ENCODE measurements at regions not wholly inside any gene's neighbourhood (a gene's known extent, or its start where the extent isn't known, plus 50 kb on each side); places are given as distances from the start of the nearest gene placed in this dataset.
"Not testable (repeated sequence)": the region's sequence is repeated elsewhere in the genome, so short reads cannot be mapped to it uniquely, and the experiment has no call there.

DNA sequence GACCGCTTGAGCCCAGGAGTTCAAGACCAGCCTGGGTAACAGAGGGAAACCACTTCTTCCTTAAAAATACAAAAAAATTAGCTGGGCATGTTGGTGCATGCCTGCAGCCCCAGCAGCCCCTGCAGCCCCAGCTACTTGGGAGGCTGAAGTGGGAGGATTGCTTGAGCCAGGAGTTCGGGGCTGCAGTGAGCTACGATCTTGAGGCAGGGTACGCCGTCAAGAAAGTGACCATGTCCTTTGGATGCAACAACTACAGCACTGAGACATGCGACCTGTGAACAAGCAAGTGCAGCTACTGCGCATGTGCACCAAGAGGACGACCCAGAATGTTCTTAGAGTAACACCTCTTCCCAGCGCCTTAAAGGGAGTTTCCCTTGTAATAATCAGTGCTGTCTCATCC, 66.6 kb upstream of the ZNF479 start:
- no peak for DNase-seq (ENCODE audit: low spot score)

DNA sequence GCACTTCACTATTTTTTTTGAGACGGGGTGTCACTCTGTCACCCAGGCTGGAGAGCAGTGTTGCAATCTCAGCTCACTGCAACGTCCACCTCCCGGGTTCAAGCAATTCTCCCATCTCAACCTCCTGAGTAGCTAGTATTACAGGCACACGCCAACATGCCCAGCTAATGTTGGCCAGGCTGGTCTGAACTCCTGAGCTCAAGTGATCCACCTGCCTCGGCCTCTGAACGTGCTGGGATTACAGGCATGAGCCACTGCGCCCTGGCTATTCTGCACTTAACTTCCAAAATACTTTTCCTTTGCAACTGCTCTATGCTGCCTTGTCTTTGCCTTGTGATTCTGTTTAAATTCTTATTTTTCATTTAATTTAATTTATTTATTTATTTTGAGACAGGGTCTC, 67.0 kb upstream of the ZNF479 start:
- DNase-seq (ENCODE audit: low spot score), result no peak

DNA sequence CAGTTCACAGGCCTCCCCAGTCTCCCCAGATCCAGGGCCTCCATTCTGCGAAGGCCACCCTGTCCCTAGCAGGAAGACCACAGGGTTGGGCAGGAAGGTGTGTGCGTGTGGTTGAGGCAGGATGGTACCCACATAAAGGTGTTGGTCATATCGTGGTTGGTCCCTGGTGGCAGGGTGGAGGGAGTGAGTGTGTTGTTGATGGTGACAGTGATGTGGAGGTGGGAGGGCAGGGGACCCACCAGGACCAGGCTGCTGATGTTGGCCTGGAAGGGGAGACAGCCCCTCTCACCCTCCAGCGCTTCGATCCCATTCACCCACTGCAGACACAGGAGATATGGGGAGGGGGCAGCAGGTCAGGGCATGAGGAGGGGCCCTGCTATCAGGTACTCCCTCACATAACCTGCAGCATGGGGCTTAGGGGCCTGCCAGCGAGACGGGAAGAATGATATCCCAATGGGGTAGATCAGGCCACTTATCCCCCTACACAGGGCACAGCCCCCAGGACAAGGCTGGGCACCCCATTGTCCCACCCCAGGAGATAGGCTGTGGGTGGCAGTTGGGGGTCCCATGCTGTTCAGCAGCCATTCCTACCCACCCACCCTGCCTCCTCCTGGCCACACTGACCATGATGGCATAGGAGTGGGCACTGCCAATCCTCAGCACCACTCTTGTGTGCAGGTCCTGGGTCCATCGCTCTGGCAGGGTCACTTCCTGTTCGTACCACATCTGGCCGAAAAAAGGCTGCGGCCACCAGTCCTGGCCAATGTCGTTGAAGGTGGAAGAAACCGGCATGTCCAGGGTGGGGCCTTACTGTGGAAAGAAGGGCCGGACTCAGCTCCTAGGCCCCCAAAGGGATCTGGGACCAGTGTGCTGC, 69.0 kb upstream of the ZNF479 start:
- DNase-seq (ENCODE audit: low spot score), result no peak

DNA sequence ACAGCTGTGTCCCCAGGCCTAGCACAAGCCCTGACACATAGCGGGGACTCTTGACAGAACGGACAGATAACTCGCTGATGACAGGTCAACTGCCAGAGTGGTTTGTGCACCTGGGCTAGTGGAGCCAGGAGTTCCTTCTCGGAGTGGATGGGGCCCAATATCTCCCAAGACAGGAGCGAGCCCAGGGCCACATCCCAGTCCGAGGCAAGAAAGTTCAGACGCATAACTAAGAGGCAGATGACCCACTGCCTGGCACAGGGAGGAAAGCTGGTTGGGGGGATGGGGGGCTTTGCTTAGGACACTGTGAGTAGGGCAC, 69.6 kb upstream of the ZNF479 start:
- DNase-seq (ENCODE audit: low spot score), result no peak

DNA sequence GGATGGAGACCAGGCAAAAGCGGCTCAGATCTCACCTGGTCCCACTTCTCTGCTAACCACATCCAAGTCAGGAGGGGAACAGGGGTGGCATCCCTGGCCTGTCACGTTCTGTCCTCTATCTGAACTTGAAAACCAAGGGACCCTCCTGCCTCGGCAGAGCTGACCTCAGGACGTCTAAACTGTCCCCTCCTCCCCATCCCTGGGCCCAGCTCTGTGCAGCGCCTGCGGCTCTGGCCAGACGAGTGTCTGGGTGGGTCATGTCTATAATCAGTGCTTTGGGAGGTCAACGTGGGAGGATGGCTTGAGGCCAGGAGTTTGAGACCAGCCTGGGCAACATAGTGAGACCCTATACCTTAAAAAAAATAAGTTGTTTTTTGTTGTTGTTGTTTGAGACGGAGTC, 70.0 kb upstream of the ZNF479 start:
- DNase-seq (ENCODE audit: low spot score), result no peak

DNA sequence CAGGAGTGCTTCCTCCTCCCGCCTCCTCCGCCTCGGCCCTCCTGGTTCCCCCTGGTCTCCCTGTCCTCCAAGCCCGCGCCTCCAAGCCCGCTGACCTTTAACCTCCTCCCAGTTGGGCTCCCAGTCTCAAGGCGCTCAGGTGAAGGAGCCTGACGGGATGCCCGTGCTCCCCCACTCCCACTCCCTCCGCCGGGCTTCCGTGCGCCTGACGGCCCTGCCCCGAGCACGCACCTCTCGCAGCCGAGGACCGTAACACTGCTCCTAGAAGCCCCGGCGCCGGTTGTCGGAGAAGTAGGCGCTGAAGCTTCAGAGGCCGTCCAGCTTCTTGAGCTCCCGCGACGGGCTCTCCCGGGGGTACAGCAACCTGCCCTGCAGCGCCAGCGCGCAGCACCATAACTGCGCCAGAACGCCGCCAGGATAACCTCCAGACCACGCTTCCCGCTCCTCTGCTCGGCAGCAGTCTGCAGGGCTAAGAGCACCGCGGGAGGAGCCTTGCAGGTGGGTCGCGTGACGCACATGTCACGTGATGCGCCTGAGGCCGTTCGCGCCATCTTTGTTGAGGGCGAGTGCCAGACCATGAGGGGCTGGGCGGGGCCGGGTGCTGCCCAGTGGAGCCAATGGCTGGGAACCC, 71.0 kb upstream of the ZNF479 start:
- no peak for DNase-seq (ENCODE audit: low spot score)

DNA sequence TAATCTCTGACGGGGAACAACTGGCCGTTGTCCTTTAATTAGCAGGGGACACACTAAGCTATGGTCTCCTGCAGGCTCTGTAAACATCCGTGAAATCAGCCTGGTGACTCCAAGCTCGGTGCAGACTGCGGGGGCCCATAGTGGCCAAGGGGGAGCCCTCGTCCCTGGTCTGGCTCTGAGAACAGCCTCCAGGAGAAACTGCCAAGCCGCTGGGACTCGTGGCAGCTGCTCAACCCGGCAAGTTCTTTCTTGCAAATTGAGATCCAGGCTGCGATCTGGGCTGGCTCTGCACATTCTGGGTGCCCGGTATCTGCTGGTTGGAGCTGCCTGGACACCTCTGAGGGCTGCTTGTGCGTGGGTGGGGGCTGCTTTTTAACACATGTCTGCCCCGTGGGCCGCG, 71.6 kb upstream of the ZNF479 start:
- not testable (repeated sequence) for DNase-seq (ENCODE audit: low spot score)

DNA sequence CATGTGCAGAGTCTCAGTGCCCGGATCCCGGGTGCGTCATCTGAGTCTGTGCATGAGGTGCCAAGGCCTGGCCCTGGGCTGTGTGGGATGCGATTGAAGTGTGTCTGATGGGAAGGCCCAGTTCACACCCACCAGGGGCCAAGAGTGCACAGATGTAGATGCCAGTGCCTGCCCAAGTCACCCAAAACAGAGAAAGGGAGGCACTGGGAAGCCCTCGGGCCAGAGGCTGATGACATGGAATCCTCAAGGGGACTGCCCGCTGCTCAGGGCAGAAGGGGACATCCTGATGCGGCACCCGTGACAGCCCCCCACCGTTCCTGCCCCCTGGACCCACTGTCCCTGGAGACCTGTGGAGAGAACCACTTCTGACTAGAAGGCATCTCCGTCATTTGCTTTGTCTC, 72.2 kb upstream of the ZNF479 start:
- no peak for DNase-seq (ENCODE audit: low spot score)

DNA sequence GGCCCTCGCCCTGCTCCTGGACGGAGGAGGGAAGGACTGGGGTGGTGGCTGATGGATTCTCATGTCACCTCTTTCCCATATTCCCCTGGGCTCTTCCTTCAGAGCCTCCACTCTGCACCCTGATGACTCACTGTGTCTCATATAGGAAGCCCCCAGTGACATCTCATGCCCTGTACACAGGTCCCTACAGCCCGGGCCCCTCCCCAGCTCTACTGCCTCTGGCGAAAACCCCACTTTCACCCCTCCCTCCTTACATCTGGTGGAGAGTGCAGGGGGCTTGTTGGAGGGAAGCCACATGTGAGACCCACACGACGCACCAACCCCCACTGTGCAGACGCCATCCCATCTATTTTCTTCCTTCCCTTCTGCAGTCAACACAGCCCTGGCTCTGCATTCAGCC, 72.8 kb upstream of the ZNF479 start:
- no peak for DNase-seq (ENCODE audit: low spot score)

DNA sequence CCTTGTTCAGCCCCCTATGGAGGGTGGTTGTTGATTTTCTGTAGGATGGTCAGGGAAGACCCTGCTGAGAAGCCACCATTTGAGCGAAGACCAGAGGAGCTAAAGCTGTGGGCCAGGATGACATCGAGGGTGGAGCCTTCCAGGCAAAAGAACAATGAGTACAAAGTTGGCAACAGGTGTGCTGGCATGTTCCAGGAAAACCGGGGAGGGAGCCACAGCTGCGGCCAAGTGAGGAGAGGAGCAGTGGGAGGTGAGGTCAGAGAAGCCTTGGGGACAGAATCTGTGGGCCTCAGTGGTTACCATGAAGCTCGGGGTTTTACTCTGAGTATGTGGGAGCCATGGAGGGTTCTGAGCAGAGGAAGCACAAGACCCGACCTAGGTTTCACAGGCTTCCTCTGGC, 75.6 kb upstream of the ZNF479 start:
- no peak for DNase-seq (ENCODE audit: low spot score)

DNA sequence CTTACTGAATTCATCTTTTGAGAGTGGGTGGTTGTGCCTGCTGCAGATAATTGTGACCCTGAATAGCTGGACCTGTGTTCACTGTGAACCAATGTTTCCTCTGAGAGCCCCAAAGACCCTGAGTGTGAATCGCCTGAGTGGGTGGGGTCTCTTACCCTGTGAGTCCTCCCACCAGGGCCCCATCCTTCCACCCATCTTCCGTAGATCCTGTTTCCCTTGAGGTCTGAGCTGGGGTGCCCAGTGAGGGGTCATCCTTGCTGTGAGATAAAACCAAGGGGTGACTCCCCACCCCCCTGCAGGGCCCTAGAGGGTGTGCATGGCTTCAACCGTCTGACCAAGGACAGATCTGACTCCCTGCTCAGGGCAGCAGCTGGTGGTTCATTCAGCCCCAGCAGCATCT, 78.0 kb upstream of the ZNF479 start:
- DNase-seq (ENCODE audit: low spot score), result no peak

DNA sequence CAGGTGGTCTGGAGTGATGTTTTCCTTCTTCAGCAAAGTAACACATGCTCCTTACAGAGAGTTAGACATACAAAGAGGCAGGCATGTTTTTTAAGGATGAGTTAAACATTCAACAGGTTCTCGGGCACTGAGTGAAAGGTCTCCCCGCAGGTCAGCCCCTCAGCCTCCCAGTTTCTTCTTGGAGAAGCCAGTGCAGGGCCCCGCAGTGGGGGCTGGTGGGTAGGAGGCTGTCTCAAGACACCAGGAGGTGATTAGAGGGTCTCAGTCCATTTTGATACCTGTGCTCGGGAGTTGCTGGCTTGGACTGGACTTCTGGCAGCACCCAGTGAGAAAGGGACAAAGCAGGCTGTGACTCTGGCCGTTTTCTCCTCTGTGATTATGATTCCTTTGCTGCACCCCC, 78.6 kb upstream of the ZNF479 start:
- no peak for DNase-seq (ENCODE audit: low spot score)

DNA sequence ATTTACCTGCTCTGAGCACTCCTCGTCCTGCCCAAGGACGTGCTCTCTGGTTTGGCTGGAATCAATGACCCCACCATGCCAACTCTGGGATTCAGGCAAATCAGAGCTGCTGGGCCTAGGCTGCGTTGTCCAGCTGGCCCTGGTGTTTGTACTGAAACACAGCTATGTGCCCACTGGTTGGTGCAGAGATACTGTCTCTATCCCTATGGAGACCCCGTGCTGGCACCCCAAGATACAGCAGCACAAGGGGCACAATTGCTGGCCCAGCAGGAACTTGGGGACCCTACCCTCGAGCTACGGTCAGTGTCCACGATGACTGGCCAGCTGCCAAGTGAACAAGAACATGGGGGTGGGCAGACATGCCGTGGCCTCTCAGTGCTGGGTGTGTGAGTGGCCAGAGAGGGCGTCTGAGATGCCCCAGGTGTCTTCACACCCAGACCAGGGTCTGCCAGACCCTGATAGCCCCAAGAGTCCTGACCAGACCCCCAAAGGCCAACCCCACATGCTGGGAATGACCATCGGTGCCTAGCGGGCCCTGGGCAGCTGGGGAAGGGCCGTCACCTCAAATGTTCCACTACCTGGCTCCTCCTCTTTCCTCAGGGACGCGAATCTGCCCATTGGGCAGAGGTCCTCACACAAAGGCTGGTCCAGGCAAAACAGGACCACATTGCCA, 79.3 kb upstream of the ZNF479 start:
- DNase-seq (ENCODE audit: low spot score), result no peak

DNA sequence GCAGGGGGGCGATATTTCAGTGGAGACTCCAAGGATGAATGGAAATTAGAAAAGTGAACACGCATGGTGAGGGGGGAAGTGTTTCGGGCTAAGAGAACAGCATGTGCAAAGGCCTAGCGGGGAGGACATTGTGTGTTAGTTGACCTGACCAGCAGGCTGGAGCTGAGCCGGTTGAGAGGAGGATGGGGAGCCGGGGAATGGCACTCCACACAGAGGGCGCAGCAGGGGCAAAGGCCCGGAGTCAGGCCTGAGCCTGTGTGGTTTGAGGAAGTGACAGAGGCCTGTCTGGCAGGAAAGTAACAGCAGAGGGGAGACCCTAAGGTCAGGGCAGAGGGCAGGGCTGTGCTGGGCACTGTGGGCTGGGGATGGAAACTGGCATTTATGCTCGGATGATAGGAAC, 83.2 kb upstream of the ZNF479 start:
- no peak for DNase-seq (ENCODE audit: low spot score)

DNA sequence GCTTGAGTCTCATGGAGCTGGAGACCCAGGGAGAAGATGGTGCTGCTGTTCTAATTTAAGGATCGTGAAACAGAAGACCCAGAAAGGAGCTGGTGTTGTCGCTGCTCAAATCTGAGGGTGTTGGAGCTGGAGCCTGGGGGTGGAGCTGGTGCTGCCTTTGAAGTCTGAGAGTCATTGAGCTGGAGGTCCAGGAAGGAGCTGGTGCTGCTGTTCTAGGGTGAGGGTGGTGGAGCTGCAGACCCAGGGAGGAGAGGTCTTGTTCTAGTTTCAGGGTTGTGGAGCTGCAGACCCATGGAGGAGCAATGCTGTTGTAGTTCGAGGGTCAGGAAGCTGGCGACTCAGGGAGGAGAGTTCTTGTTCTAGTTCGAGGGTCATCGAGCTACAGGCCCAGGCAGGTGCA, 84.1 kb upstream of the ZNF479 start:
- DNase-seq (ENCODE audit: low spot score), result no peak

DNA sequence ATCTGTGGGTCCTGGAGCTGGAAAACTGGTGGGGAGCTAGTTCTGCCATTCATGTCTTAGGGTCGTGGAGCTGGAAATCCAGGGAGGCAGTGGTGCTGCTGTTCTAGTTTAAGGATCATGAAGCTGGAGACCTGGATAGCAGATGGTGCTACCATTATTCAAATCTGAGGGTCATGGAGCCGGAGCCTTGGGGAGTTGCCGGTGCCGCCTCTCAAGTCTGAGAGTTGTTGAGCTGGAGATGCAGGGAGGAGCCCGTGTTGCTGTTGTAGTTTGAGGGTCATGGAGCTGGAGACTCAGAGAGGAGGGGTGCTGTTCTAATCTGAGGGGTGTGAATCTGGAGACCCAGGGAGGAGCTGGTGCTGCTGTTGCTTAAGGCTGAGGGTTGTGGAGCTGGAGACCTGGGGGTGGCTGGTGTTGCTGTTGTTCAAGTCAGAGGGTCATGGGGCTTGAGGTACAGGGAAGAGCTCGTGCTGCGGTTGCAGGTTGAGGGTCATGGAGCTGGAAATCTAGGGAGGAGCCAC, 86.0 kb upstream of the ZNF479 start:
- DNase-seq (ENCODE audit: low spot score), result no peak

DNA sequence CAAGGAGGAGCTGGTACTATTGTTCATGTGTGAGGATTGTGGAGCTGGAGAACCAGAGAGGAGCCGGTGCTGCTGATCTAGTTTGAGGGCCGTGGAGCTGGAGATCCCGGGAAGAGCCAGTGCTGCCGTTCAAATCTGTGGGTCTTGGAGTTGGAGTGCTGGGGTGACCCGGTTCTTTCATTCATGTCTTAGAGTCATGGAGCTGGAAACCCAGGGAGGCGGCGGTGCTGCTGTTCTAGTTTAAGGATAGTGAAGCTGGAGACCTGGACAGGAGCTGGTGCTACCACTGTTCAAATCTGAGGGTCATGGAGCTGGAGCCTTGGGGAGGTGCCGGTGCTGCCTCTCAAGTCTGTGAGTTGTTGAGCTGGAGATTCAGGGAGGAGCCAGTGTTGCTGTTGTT, 88.5 kb upstream of the ZNF479 start:
- DNase-seq (ENCODE audit: low spot score), result no peak

DNA sequence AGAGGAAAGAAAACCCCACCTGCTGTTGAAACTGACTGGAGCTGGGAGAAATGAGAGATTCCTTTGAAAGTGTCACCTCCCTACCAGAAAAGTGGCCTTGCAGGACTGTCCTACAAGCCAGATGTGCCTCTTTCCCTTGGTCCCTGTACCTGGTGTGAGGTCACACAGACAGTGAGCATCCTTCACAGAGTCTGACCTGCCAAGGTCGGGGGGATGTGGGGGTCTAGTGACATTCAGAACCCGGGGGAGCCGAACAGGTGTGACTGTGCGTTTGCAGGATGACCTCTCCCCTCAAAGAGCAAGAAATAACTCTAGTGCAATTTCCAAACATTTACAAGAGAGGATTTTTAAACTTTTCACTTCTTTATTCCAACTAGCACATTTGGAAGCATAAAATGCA, 93.4 kb upstream of the ZNF479 start:
- DNase-seq (ENCODE audit: low spot score), result no peak

DNA sequence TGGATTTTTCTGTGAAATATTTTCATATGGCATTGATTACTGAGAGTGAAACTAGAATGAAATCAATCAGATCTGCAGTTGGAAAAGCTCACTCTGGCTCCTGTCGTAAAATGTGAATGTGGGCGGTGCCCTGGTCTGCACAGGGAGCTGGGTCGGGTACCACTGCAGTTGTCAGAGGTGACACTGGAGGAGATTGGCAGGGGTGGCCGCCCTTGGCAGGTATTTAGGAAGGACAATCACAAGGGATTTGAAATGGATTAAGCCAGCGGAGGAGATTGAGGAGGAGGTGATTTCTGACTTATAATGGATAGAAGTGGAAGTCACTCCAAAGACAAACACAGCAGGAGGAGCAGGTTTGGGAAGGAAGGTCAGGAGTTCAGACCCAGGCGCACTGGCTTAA, 109.0 kb upstream of the ZNF479 start:
- not testable (repeated sequence) for DNase-seq (ENCODE audit: low spot score)

DNA sequence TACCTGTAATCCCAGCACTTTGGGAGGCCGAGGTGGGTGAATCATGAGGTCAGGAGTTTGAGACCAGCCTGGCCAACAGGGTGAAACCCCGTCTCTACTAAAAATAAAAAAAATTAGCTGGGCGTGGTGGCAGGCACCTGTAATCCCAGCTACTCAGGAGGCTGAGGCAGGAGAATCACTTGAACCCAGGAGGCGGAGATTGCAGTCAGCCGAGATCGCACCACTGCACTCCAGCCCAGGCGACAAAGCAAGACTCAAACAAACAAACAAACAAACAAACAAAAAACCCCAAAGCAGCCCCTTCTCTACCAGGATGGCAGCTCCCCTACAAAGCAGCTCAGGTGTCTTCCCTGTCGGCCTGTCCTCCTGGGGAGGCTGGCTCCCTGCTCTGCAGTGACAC, 111.3 kb upstream of the ZNF479 start:
- not testable (repeated sequence) for DNase-seq (ENCODE audit: low spot score)

DNA sequence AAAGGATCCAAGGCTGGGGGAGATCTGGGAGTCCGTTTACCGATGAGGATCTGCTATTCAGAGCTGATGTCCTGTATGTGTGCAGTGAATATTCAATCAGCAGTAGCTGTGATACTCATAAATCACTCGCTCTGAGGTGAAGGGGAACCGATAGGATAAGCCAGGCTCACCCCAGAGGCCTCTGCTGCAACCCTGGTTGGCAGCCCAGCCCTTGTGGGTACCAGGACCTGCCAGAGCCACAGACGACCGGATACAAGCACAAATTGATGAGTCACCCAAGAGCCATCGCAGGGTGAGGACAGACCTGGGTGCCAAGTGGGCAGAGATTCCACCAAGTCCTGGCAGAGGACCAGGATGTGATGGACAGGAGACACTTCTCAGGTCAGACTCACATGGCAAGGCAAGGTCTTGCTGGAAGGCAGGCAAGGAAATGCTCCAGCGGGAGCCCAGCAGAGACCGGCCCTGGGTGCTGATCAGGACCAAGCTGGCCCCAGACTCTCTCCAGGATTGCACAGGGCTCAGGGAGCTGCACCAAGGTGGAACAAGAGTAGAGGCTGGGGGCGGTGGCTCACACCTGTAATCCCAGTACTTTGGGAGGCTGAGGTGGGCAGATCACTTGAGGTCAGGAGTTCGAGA, 112.2 kb upstream of the ZNF479 start:
- DNase-seq (ENCODE audit: low spot score), result not testable (repeated sequence)

DNA sequence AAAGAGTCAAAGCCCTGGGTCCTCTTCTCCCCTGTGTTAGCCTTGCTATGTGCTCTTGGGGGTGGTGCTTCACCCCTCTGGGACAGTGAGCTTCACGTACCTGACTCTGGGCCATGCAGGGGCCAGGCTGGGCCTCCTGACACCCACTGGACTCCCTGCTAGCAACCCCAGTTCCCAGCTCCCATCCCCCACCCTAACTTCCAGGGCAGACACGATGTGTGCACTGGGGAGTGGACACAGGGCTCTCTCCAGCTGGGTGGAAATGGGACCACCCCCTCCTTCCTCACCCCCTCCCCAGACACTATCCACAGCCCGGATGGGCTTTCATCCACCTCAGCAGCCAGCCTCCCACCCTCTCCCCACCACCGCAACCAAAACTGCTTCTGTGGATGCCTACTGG, 113.0 kb upstream of the ZNF479 start:
- no peak for DNase-seq (ENCODE audit: low spot score)
